OCI-LY3 (cell line): ENCODE measurements at regions not wholly inside any gene's neighbourhood (a gene's known extent, or its start where the extent isn't known, plus 50 kb on each side); places are given as distances from the start of the nearest gene placed in this dataset.

Experiments
- EZH2phosphoT487 ChIP-seq: fragments of 200-600 bp; shearing (Covaris generic); IDR thresholded peaks from 2 replicates; pipeline ENCODE4 v1.6.1; 2018; ENCODE audit warnings: antibody characterized with exemption, mixed run types, low read depth
- TF ChIP-seq, protein P1 (sequence below): fragments of 200-600, 300-600 bp; sonication (generic); IDR thresholded peaks from 2 replicates; pipeline ENCODE4 v1.5.1; 2014; ENCODE audit warnings: antibody characterized with exemption, low read length, low read depth

DNA sequence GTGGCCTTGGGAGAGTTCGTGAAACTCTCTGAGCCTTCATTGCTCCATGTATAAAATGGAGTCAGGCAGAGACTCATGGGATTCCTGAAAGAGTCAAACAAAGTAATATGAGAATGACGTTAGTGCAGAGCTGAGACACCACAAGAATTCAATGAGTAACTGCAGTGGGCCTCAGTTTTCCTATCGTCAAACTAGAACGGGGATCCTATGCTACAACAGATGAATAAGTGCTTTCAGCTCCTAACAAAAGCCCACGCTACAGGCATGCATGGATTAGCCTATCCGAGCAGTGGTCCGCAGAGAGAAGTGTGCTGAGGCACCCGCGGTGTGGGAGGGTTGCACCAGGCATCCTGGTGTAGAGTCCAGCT lies 124.7 kb downstream of the SYF2 start:
- TF ChIP-seq, protein P1, sequence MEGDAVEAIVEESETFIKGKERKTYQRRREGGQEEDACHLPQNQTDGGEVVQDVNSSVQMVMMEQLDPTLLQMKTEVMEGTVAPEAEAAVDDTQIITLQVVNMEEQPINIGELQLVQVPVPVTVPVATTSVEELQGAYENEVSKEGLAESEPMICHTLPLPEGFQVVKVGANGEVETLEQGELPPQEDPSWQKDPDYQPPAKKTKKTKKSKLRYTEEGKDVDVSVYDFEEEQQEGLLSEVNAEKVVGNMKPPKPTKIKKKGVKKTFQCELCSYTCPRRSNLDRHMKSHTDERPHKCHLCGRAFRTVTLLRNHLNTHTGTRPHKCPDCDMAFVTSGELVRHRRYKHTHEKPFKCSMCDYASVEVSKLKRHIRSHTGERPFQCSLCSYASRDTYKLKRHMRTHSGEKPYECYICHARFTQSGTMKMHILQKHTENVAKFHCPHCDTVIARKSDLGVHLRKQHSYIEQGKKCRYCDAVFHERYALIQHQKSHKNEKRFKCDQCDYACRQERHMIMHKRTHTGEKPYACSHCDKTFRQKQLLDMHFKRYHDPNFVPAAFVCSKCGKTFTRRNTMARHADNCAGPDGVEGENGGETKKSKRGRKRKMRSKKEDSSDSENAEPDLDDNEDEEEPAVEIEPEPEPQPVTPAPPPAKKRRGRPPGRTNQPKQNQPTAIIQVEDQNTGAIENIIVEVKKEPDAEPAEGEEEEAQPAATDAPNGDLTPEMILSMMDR: no peak
- no peak for TF ChIP-seq EZH2phosphoT487
